ENCODE measurements at regions not wholly inside any gene's neighbourhood (a gene's known extent, or its start where the extent isn't known, plus 50 kb on each side); places are given as distances from the start of the nearest gene placed in this dataset.

DNA sequence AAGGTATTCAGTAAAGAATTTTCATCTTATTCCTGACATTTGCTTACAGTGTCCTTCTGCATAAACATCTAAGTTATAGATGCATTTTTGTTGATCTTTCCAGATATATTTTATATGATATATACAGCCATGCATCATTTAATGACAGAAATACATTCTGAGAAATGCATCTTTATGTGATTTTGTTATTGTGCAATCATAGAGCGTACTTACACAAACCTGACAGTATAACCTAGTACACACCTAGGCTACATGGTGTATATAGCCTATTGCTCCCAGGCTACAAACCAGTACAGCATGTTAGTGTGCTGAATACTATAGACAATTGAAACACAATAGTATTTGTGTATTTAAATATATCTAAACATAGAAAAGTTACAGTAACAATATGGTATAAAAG lies 642.0 kb downstream of the XPNPEP1 start:
- Histone ChIP-seq H4K8ac (replicated peaks; ENCODE audit: insufficient read length, low read depth, low read length) (no peak overlapping the region), H3K56ac (ENCODE audit: insufficient read length, low read depth, low read length) (no peak overlapping the region), H3K4me2 (ENCODE audit: insufficient read depth, insufficient read length, low read length) (no peak overlapping the region), H2BK15ac (ENCODE audit: low read depth, low read length) (no peak overlapping the region), H3K4ac (ENCODE audit: low read depth, low read length) (no peak overlapping the region), H3K27ac (ENCODE audit: insufficient read length, low read depth, low read length) (no peak overlapping the region), H3K27me3 (ENCODE audit: insufficient read depth, low read length) (no peaks in the 10 kb centered on the region), H4K20me1 (ENCODE audit: control insufficient read depth, insufficient read depth, insufficient read length) (no peaks in the 10 kb centered on the region), H4K5ac (ENCODE audit: insufficient read length, low read depth, low read length) (no peak overlapping the region), H3K23me2 (ENCODE audit: insufficient read length, low read depth, low read length, poor library complexity, severe bottlenecking) (no peaks in the 10 kb centered on the region), H3K14ac (ENCODE audit: insufficient read depth, low read length) (no peak overlapping the region), H3K79me2 (ENCODE audit: insufficient read depth, low read length) (no peaks in the 10 kb centered on the region), H2AK5ac (ENCODE audit: insufficient read length, low read length) (no peak overlapping the region), H4K91ac (ENCODE audit: insufficient read length, low read depth, low read length) (no peak overlapping the region), H2AFZ (ENCODE audit: low read length) (no peak overlapping the region), H3K9me3 (ENCODE audit: control insufficient read depth, low read depth, low read length) (no peaks in the 10 kb centered on the region), H2BK120ac (ENCODE audit: low read depth, low read length, poor library complexity, severe bottlenecking) (no peak overlapping the region), H2BK20ac (ENCODE audit: low read depth, low read length, poor library complexity, severe bottlenecking) (no peak overlapping the region), H3K18ac (ENCODE audit: insufficient read length, low read depth, low read length) (no peak overlapping the region), H2BK12ac (ENCODE audit: insufficient read length, low read depth, low read length) (no peak overlapping the region), H3K9ac (ENCODE audit: extremely low read depth, insufficient read length, low read length) (no peak overlapping the region), H3K79me1 (ENCODE audit: insufficient read depth, low read depth, low read length, poor library complexity, severe bottlenecking) (no peaks in the 10 kb centered on the region), H3K4me1 (ENCODE audit: insufficient read depth, low read length) (no peaks in the 10 kb centered on the region), H2BK5ac (ENCODE audit: insufficient read length, low read length) (no peak overlapping the region), H3T11ph (ENCODE audit: low read length) (no peak overlapping the region), H3K23ac (ENCODE audit: insufficient read length, low read depth, low read length) (no peak overlapping the region)
- Mint-ChIP-seq H3K4me3 (no peak overlapping the region), H3K27me3 (ENCODE audit: low read depth) (no peaks in the 10 kb centered on the region), H3K9me3 (no peaks in the 10 kb centered on the region), H3K4me1 (no peaks in the 10 kb centered on the region), H3K36me3 (ENCODE audit: insufficient read depth in 1 of 3, low read depth in 3 of 3) (no peaks in the 10 kb centered on the region), H3K27ac (no peak overlapping the region)
- no peak for DNase-seq
- no peak for TF ChIP-seq CTCF (conservative IDR thresholded peaks at IDR 0.05)
- no CpG with 5 or more reads among the region's 1 CpG for WGBS (ENCODE audit: extremely low coverage, insufficient read length, low lambda C conversion rate)

All from H9 (cell line).